ENCODE measurements at regions not wholly inside any gene's neighbourhood (a gene's known extent, or its start where the extent isn't known, plus 50 kb on each side); places are given as distances from the start of the nearest gene placed in this dataset.

DNA sequence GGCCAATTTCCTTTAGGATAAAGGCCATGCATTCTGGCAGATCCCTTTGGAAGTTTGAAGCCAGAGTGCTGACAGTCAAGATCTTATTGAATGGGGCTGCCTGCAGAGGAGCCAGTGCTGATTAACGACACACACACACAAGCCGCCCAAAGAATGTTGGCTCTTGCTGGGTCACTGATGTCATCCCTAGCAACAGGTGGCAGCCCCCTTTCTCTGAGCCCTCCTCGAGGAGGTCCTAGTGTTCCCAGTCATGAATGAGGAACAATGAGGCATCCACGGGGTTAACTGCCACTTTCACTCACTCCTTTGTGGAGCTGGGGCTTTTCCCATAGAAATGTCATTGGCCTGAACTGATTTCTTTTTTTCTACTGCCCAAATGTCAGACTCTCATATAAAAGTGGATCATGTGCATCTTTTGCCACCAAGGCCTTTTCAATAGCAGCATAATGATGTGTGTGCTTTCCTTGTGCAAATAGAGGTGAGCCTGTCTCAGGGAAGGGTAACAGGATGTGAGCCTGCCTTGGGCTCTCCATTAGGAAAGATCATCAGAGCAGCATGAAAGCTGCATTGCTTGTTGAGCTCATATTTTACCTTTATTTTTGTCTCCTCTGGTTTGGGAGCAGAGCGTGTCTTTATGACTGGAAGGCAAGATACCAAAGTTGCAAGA, 301.8 kb upstream of the MTNR1B start:
- DNase-seq (ENCODE audit: low spot score), result no peak

DNA sequence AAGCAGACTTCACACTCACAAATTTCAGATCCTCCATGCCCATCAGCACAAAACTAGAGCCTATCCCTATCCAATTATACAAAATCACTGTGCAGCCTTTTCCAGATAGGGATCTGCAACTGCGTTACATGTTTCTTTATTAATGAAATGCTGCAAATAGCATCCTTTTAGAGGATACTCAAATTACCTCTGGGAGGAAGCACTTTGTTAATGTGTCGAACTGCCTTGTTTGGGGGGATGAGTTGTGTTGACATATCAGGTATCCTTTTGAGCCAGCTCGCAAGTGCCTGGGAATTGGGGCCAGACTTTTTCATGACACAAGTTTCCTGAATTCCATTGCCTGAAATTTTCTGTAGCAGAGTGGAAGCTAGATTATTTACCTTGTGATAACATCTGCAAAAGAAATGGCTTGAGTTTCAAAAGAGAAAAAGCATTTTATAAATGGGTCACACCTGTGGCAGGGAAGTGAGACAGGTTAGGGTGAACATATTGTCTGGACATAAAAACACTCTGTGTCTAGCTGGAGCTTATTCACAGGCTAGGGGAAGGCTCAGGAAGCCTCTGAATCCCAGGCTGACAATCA, 299.1 kb upstream of the MTNR1B start:
- no peak for DNase-seq (ENCODE audit: low spot score)

DNA sequence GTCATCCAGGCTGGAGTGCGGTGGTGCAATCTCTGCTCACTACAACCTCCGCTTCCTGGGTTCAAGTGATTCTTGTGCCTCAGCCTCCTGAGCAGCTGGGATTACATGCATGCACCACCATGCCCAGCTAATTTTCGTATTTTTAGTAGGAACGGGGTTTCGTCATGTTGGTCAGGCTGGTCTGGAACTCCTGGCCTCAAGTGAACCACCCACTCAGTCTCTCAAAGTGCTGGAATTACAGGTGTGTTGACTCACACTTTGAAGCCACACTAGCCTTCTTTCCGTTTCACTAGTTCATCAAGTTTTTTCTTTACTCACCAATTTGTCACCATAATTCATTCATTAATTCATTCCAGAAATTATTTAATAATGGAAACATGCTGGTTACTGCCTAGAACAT, 298.4 kb upstream of the MTNR1B start:
- no peak for DNase-seq (ENCODE audit: low spot score)

DNA sequence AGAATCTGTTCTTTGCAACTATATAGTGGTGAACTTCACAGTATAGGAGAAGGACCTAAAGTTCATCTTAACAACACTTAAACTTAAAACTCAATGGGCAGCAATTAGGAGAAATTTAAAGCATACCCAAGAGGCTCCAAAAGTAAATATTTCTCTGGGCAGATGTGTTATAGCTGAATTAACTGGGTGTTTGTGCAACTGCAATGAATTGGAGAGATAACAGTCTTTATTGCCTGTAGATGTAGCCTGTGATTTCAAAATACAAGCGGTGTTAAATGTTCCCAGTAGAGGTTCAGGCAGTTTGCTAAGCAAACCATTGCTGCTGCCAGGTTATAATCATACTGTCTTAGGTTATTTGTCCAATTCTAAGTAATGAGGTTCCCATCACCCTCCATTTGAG, 294.1 kb upstream of the MTNR1B start:
- DNase-seq (ENCODE audit: low spot score), result no peak

DNA sequence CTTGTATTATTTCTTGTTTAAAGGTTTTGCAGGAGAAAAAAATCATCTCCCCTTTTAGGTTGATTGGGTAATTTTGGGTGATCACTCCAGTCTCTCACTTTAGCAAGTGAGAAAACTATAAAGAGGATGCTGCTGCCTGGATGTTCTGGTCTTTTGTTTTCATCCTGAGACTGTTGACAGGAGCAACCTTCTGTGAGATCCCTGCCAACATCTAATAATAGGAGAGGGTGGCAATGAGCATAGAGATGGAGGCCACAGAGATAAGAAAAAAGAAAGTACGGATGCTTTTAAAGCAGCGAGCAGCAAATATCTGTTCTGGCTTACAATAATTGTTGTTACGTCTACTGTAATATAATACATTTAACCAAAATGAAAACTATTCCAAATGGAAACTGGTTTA, 293.6 kb upstream of the MTNR1B start:
- DNase-seq (ENCODE audit: low spot score), result no peak

DNA sequence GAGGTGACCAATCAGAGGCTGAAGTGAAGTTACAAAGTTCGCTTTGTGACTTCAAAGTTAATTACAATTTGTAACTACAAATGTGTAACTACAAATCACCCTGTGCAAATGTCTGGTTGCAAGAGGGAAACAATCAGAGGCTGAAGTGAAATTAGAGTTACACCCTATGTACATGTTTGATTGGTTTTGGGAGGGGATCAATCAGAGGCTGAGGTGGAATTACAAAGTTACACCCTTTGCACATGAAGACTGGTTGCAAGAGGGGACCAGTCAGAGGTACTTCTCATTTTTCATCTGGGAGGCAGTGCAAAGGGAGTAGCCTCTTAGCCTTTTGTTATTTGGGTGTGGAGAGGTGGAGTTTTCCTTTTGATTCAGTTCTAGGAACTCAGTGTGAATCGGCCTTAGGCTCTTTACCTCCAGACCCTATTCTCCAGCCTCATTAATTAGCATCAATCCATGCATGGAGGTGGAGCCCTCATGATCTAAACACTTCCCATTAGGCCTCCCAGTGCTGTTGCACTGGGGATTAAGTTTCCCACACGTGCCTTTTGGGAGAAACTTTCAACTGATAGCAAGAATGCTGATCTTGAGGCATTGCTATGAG, 291.3 kb upstream of the MTNR1B start:
- no peak for DNase-seq (ENCODE audit: low spot score)

DNA sequence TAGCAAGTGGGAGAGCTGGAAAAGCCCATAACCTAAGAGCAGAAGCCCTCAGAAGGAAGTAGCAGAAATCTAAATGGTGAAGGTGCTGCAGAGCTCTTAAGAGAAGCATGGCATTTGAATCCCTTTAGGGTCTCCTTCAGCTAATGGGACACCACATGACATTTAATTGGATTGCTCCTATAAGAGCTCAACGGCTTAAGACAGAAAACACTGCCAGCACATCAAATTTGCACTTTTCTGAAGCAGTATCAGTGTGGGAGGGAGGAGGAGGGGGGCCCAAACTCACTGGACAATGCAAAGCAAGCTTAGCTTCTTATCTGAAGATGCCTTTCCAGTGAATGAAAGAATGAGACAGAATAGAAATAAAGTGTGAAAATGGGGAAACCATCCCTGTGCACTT, 287.9 kb upstream of the MTNR1B start:
- no peak for DNase-seq (ENCODE audit: low spot score)

DNA sequence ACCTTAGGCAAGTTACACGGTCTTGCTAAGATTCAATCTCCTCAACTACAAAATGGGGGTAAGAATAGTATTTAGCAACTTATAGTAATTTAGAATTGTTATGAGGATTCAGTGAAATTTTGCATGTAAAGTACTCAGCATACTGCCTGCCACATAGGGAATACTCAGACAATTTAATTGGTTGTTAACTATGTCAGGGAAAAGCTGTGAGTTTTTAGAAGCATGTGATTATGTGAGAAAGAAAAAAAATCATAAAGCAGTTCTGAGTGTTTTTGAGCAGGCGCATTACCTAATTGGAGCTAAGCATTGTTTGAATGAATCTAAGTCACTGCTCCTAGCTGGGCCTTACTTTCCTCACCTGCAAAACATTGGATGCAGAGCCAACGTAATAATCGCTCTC, 287.3 kb upstream of the MTNR1B start:
- no peak for DNase-seq (ENCODE audit: low spot score)

DNA sequence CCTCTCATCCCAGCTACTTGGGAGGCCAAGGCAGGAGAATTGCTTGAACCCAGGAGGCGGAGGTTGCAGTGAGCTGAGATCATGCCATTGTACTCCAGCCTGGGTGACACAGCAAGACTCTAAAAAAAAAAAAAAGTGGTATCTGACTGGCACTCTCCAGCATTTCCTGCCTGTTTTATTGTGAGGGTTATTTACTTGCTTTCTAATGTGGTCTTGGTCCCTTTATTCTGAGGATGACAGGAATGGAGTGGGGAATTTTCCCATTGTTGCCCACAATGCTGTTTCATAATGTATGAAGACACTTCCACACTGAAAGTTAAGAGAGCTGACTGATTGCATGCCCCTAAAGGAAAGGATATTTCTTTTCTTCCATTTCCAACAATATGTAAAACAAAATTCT, 286.5 kb upstream of the MTNR1B start:
- no peak for DNase-seq (ENCODE audit: low spot score)

DNA sequence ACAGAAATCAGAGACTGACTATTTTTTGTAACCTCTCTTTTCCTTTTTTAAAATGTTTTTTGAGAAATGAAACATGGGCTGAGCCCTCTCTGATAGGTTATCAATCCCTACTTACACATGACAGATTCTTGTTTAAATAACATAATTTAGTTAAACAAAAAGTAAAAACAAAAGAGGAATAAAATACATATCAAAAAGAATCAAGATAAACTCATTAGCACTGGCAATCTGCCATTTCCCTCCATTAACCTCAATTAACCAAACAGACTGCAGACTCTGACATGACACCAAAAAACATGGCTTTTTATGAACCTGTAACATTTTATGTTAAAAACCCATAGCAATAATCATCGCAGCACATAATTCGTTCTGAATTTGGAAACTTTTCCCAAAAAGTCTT, 284.4 kb upstream of the MTNR1B start:
- DNase-seq (ENCODE audit: low spot score), result no peak

DNA sequence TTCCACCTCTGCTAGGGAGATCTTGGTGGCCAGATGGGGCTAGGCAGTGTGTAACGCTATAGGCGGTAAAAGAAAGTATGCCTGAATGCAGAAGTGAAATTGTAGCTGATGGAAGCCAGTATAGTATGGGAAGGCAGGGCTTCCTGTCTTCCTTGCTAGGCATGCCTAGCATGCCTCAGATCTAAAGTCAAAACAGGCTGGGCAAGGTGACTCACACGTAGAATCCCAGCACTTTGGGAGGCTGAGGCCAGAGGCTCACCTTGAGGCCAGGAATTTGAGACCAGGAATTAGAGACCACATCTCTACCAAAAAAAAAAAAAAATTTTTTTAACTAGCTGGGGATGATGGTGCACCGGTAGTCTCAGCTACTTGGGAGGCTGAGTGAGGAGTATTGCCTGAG, 281.7 kb upstream of the MTNR1B start:
- DNase-seq (ENCODE audit: low spot score), result no peak

DNA sequence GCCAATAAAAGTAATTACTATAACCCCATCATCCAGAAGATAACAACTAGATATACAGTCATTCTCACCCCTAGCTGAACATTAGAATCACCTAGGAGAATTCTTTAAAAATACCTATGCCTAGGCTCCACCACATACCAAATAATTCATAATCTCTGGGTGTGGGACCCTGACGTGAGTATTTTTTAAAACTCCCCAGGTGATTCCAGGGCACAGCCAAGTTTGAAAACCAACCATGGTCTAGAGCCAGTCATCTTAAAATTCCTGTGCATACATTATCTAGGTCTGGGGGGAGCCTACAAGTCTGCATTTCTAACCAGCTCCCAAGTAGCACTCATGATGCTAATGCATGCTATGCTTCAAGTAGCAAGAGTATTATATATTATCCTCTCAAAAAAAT, 281.0 kb upstream of the MTNR1B start:
- DNase-seq (ENCODE audit: low spot score), result no peak

DNA sequence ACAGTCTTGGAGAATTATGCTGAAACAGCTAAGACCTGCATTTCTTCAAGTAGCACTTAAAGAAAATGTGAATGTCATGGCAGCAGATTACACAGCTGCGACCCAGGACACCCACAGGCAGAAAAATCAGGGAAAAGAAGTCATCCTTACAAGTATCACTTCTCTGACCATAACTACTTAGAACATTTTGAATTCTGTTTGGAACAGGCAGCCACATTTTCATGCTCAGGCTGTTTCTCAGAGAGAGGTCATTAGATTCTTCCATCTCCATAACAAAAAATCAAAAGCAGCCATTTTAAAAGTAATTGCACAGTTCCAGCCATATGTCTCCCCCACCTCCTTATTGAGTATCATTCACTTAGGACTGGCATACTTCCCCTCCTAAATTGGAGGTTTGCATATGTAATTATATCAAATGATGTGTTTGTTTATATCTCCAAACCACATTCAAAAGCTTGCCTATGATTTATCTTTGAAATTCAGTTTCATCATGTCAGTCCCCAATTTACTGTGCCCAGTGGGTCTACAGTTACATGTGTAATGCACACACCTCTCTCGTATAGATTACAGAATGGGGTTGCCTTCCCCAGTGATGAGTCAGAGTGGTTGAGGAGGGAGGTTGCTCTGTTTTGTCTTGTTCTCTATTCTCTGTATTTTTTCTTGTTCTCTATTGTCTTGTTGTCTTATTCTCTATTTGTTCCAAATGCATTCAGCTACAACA, 276.5 kb upstream of the MTNR1B start:
- no peak for DNase-seq (ENCODE audit: low spot score)

DNA sequence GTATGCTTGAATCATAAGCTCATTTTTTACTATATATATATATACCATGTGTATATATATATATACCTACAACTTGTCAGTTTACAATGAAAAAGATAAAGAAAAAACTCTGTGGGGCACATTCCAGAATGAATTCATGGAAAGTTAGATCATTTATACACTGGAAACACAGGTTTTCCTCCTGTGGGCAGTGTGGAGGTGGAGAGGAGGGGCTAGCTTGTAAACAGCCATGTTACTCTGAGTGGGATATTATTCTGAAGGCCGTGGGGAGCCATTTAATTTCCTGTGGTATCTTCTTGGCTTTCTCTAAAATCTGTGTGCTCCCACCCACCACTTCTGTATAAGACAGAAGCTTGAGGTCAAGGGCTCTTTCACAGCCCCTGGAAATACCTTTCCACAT, 273.4 kb upstream of the MTNR1B start:
- no peak for DNase-seq (ENCODE audit: low spot score)

DNA sequence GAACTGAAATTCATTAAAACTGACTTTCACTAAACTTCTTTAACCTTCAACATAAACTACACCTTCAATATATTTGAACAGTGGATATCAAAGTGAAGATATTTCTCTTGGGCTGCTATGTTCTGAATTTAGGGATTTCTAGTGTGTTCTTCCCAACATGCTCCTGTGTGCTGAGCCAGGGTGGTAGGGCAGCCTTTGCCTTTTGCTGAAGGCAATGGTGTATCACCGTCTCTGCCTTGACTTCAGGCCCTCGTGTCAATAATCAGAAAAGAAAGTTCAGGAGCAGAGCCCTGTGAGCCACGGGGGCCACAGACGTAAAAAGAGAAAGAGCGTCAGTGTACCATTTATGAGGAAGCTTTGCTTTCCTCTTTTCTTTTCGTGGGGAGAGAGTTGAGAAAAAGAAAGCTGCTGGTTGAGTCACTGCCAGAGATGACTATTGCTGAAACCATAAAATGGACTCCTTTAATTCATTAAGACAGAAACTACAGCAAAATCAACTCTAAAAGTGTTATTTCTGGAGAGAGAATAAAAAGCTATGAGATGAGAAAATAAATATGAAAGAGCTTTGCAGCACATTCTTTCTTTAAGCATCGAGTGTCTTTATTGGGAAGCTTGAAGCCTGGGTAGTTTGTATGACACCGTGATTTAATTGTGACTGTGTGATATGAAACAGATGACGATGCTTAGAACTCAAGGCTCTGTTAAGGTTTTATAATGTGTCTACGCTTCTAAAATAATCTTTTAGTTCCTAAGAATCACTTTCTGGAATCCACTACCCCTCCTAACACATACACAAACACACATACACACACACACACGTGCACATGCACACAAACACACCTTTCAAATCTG, 271.8 kb upstream of the MTNR1B start:
- no peak for DNase-seq (ENCODE audit: low spot score)

DNA sequence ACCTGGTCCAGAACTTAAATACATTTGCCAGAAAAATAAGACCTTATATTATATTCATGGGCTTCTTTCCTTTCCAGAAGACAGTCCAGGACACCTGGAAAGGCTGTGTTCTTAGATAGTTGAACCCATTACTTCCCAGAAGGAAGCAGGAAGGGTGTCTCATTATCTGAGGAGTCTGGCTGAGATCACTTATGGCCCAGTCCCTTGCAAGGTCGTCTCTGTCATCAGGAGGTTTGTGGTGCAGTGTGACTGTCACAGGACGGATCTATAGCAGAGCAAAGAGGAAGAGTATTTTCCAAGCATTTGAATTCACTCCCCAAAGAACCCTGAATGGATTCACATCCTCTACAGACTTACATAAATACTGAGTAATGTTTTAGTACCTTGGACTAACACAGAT, 270.7 kb upstream of the MTNR1B start:
- no peak for DNase-seq (ENCODE audit: low spot score)

DNA sequence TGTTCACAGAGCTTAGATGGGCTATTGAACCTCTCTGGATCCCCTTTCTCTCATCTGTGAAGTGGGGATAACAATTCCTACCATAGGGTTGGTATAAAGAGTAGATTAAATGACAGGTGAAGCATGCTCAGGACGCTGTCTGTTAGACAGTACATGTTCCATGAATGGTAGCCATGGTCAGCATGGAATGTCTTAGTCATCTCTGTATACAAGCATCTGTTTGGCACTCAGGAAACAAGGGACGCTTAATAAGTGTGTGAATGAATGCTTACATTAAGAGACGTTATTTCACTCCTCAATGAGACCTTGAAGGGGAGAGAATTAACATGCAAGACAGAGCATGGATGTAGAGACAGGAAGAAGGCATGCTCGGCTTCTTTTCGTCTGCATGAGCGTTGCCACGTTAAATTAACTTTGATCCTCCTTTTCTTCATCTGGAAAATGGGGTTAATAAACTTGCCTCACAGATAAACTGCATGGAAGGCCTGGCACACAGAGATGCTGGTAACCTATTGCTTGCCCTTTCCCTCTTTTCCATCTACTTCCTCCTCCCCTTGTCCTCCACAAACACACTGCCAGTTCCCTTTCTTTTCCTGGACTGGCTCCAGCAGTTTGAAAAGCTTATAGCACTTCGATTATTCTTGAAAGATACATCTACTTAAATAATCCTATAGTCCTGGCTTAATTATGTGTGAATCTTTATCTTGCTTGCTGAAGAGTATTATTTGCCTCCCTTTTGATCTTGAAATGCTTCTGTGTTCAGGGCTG, 267.2 kb upstream of the MTNR1B start:
- DNase-seq (ENCODE audit: low spot score), result no peak

DNA sequence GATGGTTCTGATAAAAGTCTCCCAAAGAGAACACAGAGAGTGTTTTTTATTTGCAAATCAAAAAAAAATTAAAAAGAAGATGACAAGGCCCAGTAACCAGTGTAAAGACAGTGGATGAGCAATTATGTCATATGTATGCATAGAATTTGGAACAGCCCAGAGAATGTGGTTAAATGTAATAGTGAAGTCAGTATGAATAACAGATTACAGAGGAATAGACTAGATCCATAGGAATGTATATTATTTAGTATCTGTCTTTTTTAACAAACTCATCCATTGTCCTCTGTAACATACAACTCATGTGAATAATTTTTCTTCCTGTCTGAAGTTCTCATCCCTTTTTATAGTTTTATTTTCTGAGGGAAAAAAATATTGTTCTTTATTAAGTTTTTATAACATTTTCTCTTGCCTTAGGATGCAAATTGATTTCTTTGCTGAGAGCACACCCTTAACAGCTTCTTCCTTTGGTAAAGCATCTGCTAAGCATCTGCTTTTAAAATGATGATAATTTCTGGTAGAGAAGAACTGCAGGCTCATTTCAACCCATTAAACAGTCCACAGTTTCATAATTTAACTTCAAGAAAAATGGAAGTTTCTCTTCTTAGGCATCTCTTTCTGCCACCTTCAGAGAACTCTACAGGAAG, 266.5 kb upstream of the MTNR1B start:
- no peak for DNase-seq (ENCODE audit: low spot score)

DNA sequence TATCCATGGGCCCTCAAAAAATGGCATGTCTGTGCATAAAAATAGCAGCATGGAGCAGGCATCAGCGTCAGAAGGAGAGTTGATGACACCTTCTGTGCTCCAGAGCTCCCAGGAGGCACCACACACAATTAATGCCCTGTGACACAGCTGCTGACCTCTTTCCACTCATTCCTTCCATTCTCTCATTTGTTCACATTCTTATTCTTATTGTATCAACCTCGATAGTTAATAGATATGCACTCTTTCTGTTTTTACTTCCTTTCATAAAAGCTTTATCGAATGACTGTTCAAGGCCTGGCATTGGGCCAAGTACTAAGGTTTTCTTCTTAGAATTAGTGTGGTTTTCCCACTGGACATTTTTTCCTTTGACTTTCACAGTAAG, 266.0 kb upstream of the MTNR1B start:
- DNase-seq (ENCODE audit: low spot score), result no peak

DNA sequence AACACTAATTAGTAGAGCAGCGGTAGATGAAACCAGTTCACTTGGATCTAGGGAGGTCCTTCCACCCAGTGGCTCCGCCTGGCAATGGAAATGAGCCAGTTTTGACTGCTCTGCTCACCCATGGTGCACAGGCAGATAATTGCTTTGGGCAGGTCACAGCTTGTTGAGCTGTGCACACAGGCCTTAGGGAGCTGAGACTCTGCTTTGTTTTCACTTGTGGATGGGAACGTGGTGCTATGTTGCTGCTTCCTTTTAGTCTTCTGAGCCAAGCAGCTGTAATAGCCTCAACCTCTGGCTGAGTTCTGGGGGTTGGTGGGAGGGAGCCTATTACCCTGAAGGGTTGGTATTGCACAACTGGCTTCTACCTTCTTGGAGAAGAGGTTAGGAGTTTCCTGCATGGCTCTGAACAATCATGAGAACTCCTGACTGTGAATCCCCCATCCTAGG, 262.3 kb upstream of the MTNR1B start:
- DNase-seq (ENCODE audit: low spot score), result no peak

DNA sequence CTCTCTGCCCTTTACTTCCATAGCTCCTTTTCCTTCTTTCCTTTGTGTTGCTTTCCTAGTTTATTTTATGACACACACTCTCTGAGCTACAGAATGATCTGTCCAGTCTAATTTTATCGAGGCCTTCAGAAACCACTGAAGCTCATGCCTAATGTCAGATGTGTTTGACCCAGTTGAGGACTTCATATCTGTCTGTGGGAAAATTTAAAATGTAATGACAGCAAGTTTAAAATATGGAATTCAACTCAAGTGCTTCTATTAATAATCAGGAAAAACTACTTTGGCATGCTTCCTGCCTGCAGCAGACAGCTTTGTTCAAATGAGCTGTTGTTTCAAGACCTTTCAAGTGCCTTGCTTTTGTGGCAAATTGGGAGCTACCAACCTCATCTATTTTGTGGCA, 261.8 kb upstream of the MTNR1B start:
- no peak for DNase-seq (ENCODE audit: low spot score)

Data from left forelimb (tissue), 1 donor.